ENCODE measurements at regions not wholly inside any gene's neighbourhood (a gene's known extent, or its start where the extent isn't known, plus 50 kb on each side); places are given as distances from the start of the nearest gene placed in this dataset.
"Not testable (repeated sequence)": the region's sequence is repeated elsewhere in the genome, so short reads cannot be mapped to it uniquely, and the experiment has no call there.

DNA sequence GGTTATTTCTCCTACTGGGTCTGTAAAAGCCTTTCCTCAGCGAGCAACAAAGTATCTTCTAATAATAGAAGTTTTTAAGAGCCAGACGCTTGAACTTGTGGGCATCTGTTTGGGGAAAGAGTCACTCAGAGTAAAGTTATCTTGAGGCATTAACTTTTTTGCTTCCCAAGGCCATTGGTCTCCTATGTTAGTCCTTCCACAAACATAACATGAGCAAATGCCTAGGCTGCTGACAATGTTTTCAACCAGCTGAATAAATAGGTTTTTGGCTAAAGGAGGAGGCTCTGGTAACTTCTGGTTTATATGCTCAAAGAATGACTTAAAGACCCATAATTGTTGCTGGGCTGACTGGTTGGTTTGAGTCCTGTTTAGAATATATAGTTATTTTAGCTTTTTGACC is 213.5 kb upstream of the SYNCRIP start:
- H3K27me3 ChIP-seq (ENCODE audit: control insufficient read depth, insufficient read depth, low read length) = no peaks in the 10 kb centered on the region
- no peak overlapping the region for H3K4me3 ChIP-seq (replicated peaks in 1 of 4; ENCODE audit: control extremely low read depth in 1 of 4, insufficient read depth in 1 of 4, low read depth in 3 of 4, low read length in 4 of 4)
- H3K36me3 ChIP-seq (ENCODE audit: control insufficient read depth, insufficient read depth, low read length) = no peaks in the 10 kb centered on the region
- TF ChIP-seq CTCF (conservative IDR thresholded peaks at IDR 0.05 in 1 of 2, IDR thresholded peaks at IDR 0.05 in 1 of 2; ENCODE audit: low read depth in 1 of 2, low read length in 2 of 2) (no peak), EZH2 (IDR thresholded peaks at IDR 0.05; ENCODE audit: low read length, missing control alignments) (no peak)
- no peak for DNase-seq (ENCODE audit: low read depth in 2 of 2)
- H3K9me3 ChIP-seq (ENCODE audit: control insufficient read depth, insufficient read depth, low read depth, low read length) = no peaks in the 10 kb centered on the region
- H2AFZ ChIP-seq (ENCODE audit: low read length) = no peak overlapping the region
- H3K4me2 ChIP-seq (ENCODE audit: extremely low read depth, insufficient read depth, low read length) = no peak overlapping the region
- H3K27ac ChIP-seq (ENCODE audit: insufficient read depth, low read length) = no peak overlapping the region
- H3K4me1 ChIP-seq (ENCODE audit: control insufficient read depth, extremely low read depth, insufficient read depth, low read length) = no peaks in the 10 kb centered on the region
- no peaks in the 10 kb centered on the region for H4K20me1 ChIP-seq (ENCODE audit: control insufficient read depth, extremely low read depth, insufficient read depth, low read length)
- no peaks in the 10 kb centered on the region for H3K79me2 ChIP-seq (ENCODE audit: control insufficient read depth, insufficient read depth, low read length)
- no peak overlapping the region for H3K9ac ChIP-seq (ENCODE audit: insufficient read depth, low read length)

DNA sequence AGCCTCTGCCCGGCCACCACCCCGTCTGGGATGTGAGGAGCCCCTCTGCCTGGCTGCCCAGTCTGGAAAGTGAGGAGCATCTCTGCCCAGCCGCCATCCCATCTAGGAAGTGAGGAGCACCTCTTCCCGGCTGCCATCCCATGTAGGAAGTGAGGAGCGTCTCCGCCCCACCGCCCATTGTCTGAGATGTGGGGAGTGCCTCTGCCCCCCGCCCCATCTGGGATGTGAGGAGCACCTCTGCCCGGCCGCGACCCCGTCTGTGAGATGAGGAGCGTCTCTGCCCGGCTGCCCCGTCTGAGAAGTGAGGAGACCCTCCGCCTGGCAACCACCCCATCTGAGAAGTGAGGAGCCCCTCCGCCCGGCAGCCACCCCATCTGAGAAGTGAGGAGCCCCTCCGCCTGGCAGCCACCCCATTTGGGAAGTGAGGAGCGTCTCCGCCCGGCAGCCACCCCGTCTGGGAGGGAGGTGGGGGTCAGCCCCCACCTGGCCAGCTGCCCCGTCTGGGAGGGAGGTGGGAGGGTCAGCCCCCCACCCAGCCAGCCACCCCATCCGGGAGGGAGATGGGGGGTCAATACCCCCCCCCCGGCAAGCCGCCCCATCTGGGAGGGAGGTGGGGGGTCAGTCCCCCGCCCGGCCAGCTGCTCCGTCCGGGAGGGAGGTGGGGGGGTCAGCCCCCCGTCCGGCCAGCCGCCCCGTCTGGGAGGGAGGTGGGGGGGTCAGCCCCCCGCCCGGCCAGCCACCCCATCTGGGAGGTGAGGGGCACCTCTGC is 195.8 kb upstream of the SYNCRIP start:
- not testable (repeated sequence) for H3K4me3 ChIP-seq (replicated peaks in 1 of 4; ENCODE audit: control extremely low read depth in 1 of 4, insufficient read depth in 1 of 4, low read depth in 3 of 4, low read length in 4 of 4); H3K36me3 ChIP-seq (ENCODE audit: control insufficient read depth, insufficient read depth, low read length); H4K20me1 ChIP-seq (ENCODE audit: control insufficient read depth, extremely low read depth, insufficient read depth, low read length); H3K4me1 ChIP-seq (ENCODE audit: control insufficient read depth, extremely low read depth, insufficient read depth, low read length); H2AFZ ChIP-seq (ENCODE audit: low read length); H3K9me3 ChIP-seq (ENCODE audit: control insufficient read depth, insufficient read depth, low read depth, low read length); H3K27me3 ChIP-seq (ENCODE audit: control insufficient read depth, insufficient read depth, low read length); H3K27ac ChIP-seq (ENCODE audit: insufficient read depth, low read length); H3K79me2 ChIP-seq (ENCODE audit: control insufficient read depth, insufficient read depth, low read length); H3K4me2 ChIP-seq (ENCODE audit: extremely low read depth, insufficient read depth, low read length); DNase-seq (ENCODE audit: low read depth in 2 of 2); H3K9ac ChIP-seq (ENCODE audit: insufficient read depth, low read length)

DNA sequence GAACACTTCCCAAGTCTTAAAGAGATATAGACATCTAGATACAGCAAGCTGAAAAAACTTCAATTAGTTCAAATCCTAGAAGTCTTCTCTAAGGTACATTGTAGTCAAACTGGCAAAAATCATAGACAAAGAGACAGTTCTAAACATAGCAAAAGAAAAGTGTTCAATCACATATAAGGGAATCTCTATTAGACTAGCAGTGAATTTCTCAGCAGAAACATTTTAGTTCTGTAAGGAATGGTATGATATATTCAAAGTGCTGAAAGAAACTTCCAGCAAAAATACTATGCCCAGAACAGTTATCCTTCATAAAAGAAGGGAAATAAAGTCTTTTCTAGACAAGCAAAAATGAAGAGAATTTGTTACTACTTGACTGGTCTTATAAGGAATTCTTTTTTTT is 186.3 kb upstream of the SYNCRIP start:
- Histone ChIP-seq H3K9me3 (ENCODE audit: control insufficient read depth, insufficient read depth, low read depth, low read length) (no peaks in the 10 kb centered on the region), H3K27ac (ENCODE audit: insufficient read depth, low read length) (no peak overlapping the region), H4K20me1 (ENCODE audit: control insufficient read depth, extremely low read depth, insufficient read depth, low read length) (no peaks in the 10 kb centered on the region), H2AFZ (ENCODE audit: low read length) (no peak overlapping the region), H3K9ac (ENCODE audit: insufficient read depth, low read length) (no peak overlapping the region), H3K4me3 (replicated peaks in 1 of 4; ENCODE audit: control extremely low read depth in 1 of 4, insufficient read depth in 1 of 4, low read depth in 3 of 4, low read length in 4 of 4) (no peak overlapping the region), H3K36me3 (ENCODE audit: control insufficient read depth, insufficient read depth, low read length) (no peaks in the 10 kb centered on the region), H3K4me2 (ENCODE audit: extremely low read depth, insufficient read depth, low read length) (no peak overlapping the region), H3K79me2 (ENCODE audit: control insufficient read depth, insufficient read depth, low read length) (no peaks in the 10 kb centered on the region), H3K27me3 (ENCODE audit: control insufficient read depth, insufficient read depth, low read length) (no peaks in the 10 kb centered on the region), H3K4me1 (ENCODE audit: control insufficient read depth, extremely low read depth, insufficient read depth, low read length) (no peaks in the 10 kb centered on the region)
- no peak for DNase-seq (ENCODE audit: low read depth in 2 of 2)
- no peak for TF ChIP-seq CTCF (conservative IDR thresholded peaks at IDR 0.05 in 1 of 2, IDR thresholded peaks at IDR 0.05 in 1 of 2; ENCODE audit: low read depth in 1 of 2, low read length in 2 of 2)
- no peak for TF ChIP-seq EZH2 (IDR thresholded peaks at IDR 0.05; ENCODE audit: low read length, missing control alignments)

Measured in fibroblast of lung (primary cell).